Tibial nerve (tissue), 4 donors: ENCODE measurements at regions not wholly inside any gene's neighbourhood (a gene's known extent, or its start where the extent isn't known, plus 50 kb on each side); places are given as distances from the start of the nearest gene placed in this dataset.

Source experiments
- EP300 ChIP-seq, 2 donors: sonication (generic); formaldehyde crosslinking; IDR thresholded peaks; one replicate each; pipeline ENCODE4 v1.6.1; 2017; ENCODE audit warnings: antibody characterized with exemption in 2 of 2, mild to moderate bottlenecking in 1 of 2
- POLR2A ChIP-seq, 2 donors: fragments of 450-650 bp; IDR thresholded peaks; one replicate each; pipeline ENCODE4 v1.6.1; 2017; ENCODE audit warnings: antibody characterized with exemption in 2 of 2, mild to moderate bottlenecking in 2 of 2, moderate library complexity in 2 of 2
- TF ChIP-seq, protein P1 (sequence below), 5 experiments: fragments of 200-600 bp in 3 of 5; fragments of 450-650 bp in 2 of 5; sonication (generic) in 3 of 5; IDR thresholded peaks; one replicate each; pipeline ENCODE4 v1.5.1; 2016 to 2019; ENCODE audit warnings: antibody characterized with exemption in 5 of 5, mild to moderate bottlenecking in 3 of 5, moderate library complexity in 2 of 5

DNA sequence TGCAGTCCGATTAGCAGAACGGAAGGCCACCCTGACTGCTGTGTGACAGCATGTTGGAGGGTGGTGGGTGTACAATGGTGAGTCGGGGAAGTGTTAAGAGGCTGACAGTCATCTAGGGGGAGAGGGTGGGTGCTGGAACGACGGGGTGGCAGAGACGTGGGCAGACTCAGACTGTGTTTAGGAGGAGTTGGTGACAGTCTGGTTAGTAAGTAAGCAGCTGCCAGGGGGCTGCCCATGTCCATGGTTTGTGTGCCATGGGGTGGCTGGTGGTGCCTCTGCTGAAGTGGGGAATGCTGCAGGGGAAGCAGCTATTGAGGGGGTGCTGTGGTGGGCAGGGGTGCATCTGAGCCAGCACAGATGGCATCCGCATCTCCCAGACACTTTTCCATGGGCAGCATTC is 51.3 kb upstream of the BOD1 start:
- TF ChIP-seq, protein P1, sequence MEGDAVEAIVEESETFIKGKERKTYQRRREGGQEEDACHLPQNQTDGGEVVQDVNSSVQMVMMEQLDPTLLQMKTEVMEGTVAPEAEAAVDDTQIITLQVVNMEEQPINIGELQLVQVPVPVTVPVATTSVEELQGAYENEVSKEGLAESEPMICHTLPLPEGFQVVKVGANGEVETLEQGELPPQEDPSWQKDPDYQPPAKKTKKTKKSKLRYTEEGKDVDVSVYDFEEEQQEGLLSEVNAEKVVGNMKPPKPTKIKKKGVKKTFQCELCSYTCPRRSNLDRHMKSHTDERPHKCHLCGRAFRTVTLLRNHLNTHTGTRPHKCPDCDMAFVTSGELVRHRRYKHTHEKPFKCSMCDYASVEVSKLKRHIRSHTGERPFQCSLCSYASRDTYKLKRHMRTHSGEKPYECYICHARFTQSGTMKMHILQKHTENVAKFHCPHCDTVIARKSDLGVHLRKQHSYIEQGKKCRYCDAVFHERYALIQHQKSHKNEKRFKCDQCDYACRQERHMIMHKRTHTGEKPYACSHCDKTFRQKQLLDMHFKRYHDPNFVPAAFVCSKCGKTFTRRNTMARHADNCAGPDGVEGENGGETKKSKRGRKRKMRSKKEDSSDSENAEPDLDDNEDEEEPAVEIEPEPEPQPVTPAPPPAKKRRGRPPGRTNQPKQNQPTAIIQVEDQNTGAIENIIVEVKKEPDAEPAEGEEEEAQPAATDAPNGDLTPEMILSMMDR (IDR thresholded peaks at IDR 0.05), result no peak
- TF ChIP-seq POLR2A (IDR thresholded peaks at IDR 0.05) (no peak), EP300 (IDR thresholded peaks at IDR 0.05) (no peak)
